ENCODE measurements at regions not wholly inside any gene's neighbourhood (a gene's known extent, or its start where the extent isn't known, plus 50 kb on each side); places are given as distances from the start of the nearest gene placed in this dataset.
"Not testable (repeated sequence)": the region's sequence is repeated elsewhere in the genome, so short reads cannot be mapped to it uniquely, and the experiment has no call there.

GRCh38 chr12:74148849-74149248 lies 388.8 kb upstream of the ATXN7L3B start:
- DNase-seq (ENCODE audit: low spot score), result no peak

- no peak for DNase-seq (ENCODE audit: low spot score)
These were observed 385.3 kb upstream of the ATXN7L3B start for GRCh38 chr12:74152370-74152769.

- no peak for DNase-seq (ENCODE audit: low spot score)
These were observed 371.5 kb upstream of the ATXN7L3B start for GRCh38 chr12:74166096-74166495.

- DNase-seq (ENCODE audit: low spot score), result no peak
These were observed 368.0 kb upstream of the ATXN7L3B start for GRCh38 chr12:74169607-74170006.

- DNase-seq (ENCODE audit: low spot score), result no peak
These were observed 366.8 kb upstream of the ATXN7L3B start for GRCh38 chr12:74170645-74171477.

GRCh38 chr12:74171478-74171909 lies 366.1 kb upstream of the ATXN7L3B start:
- DNase-seq (ENCODE audit: low spot score), result no peak

GRCh38 chr12:74174961-74175360 lies 362.7 kb upstream of the ATXN7L3B start:
- DNase-seq (ENCODE audit: low spot score), result not testable (repeated sequence)

- DNase-seq (ENCODE audit: low spot score), result no peak
These were observed 352.3 kb upstream of the ATXN7L3B start for GRCh38 chr12:74185360-74185759.

- DNase-seq (ENCODE audit: low spot score), result no peak
These were observed 344.4 kb upstream of the ATXN7L3B start for GRCh38 chr12:74193191-74193590.

- no peak for DNase-seq (ENCODE audit: low spot score)
These were observed 333.4 kb upstream of the ATXN7L3B start for GRCh38 chr12:74204236-74204635.

GRCh38 chr12:74227846-74228545 lies 309.6 kb upstream of the ATXN7L3B start:
- no peak for DNase-seq (ENCODE audit: low spot score)

GRCh38 chr12:74229671-74230070 lies 308.0 kb upstream of the ATXN7L3B start:
- no peak for DNase-seq (ENCODE audit: low spot score)

GRCh38 chr12:74235342-74235741 lies 302.3 kb upstream of the ATXN7L3B start:
- DNase-seq (ENCODE audit: low spot score), result no peak

- DNase-seq (ENCODE audit: low spot score), result no peak
These were observed 296.3 kb upstream of the ATXN7L3B start for GRCh38 chr12:74241341-74241740.

- no peak for DNase-seq (ENCODE audit: low spot score)
These were observed 295.5 kb upstream of the ATXN7L3B start for GRCh38 chr12:74242088-74242487.

- DNase-seq (ENCODE audit: low spot score), result no peak
These were observed 292.2 kb upstream of the ATXN7L3B start for GRCh38 chr12:74245458-74245857.

- DNase-seq (ENCODE audit: low spot score), result no peak
These were observed 286.7 kb upstream of the ATXN7L3B start for GRCh38 chr12:74250891-74251290.

GRCh38 chr12:74253826-74254225 lies 283.8 kb upstream of the ATXN7L3B start:
- not testable (repeated sequence) for DNase-seq (ENCODE audit: low spot score)

GRCh38 chr12:74254784-74255183 lies 282.9 kb upstream of the ATXN7L3B start:
- no peak for DNase-seq (ENCODE audit: low spot score)

- DNase-seq (ENCODE audit: low spot score), result no peak
These were observed 278.4 kb upstream of the ATXN7L3B start for GRCh38 chr12:74259199-74259598.

- DNase-seq (ENCODE audit: low spot score), result no peak
These were observed 272.9 kb upstream of the ATXN7L3B start for GRCh38 chr12:74264692-74265091.

- DNase-seq (ENCODE audit: low spot score), result not testable (repeated sequence)
These were observed 268.3 kb upstream of the ATXN7L3B start for GRCh38 chr12:74269355-74269754.

GRCh38 chr12:74280156-74280655 lies 257.4 kb upstream of the ATXN7L3B start:
- DNase-seq (ENCODE audit: low spot score), result no peak

Measured in hematopoietic multipotent progenitor cell treated with erythropoietin and hydrocortisone succinate and interleukin-3 and kit ligand, for 17 days (in vitro differentiated cells).